A673 (cell line): ENCODE measurements at regions not wholly inside any gene's neighbourhood (a gene's known extent, or its start where the extent isn't known, plus 50 kb on each side); places are given as distances from the start of the nearest gene placed in this dataset.
A peak's percentile ranks its signal among the peaks of the same experiment; 100 is the strongest.

Experiments
- BruUV-seq: library from RNA; stranded (reverse); fragments of 400-500 nt; replicated peaks from 2 replicates; lab custom pipeline; 2021; lab: Mats Ljungman, UMichigan
- CTCF ChIA-PET: fragments of 300-600 bp; sonication (Branson Sonifier 250); formaldehyde crosslinking; loops from one replicate; lab custom pipeline; 2022; ENCODE audit warnings: antibody characterized with exemption; lab: Charles Lee
- POLR2A ChIA-PET: fragments of 300-600 bp; sonication (Branson Sonifier 250); formaldehyde crosslinking; loops from one replicate; lab custom pipeline; 2022; ENCODE audit warnings: antibody characterized with exemption; ENCODE audit not compliant: low non-redundant PET; lab: Charles Lee
- DNase-seq: peaks from one replicate; pipeline ENCODE4 v3.0.0-alpha.2; 2015; ENCODE audit warnings: low spot score
- H3K27ac ChIP-seq: fragments of 200-600 bp; sonication (generic); 2 replicates; pipeline ENCODE4 v1.5.1; 2016; ENCODE audit warnings: mixed run types, low read depth, mild to moderate bottlenecking, mixed read lengths, antibody characterized with exemption, low read length; ENCODE audit not compliant: poor library complexity, severe bottlenecking
- H3K27me3 ChIP-seq: fragments of 200-600 bp; sonication (generic); replicated peaks from 2 replicates; pipeline ENCODE4 v1.6.1; 2017; ENCODE audit warnings: mixed run types, low read depth, mild to moderate bottlenecking, mixed read lengths, antibody characterized with exemption, low read length; ENCODE audit not compliant: insufficient read depth, poor library complexity
- H3K36me3 ChIP-seq: fragments of 200-600 bp; sonication (generic); 2 replicates; pipeline ENCODE4 v1.6.1; 2016; ENCODE audit warnings: mixed run types, mild to moderate bottlenecking, mixed read lengths, antibody characterized with exemption, low read length; ENCODE audit not compliant: insufficient read depth, poor library complexity, severe bottlenecking
- H3K4me1 ChIP-seq: fragments of 200-600 bp; sonication (generic); 2 replicates; pipeline ENCODE4 v1.6.1; 2017; ENCODE audit warnings: mixed run types, mild to moderate bottlenecking, mixed read lengths, antibody characterized with exemption, low read length; ENCODE audit not compliant: insufficient read depth, poor library complexity, severe bottlenecking
- H3K4me3 ChIP-seq: fragments of 200-600 bp; sonication (generic); 2 replicates; pipeline ENCODE4 v1.5.1; 2016; ENCODE audit warnings: low read depth, mixed run types, mild to moderate bottlenecking, mixed read lengths, low read length; ENCODE audit not compliant: poor library complexity, severe bottlenecking
- H3K9me3 ChIP-seq: fragments of 200-600 bp; sonication (generic); 2 replicates; pipeline ENCODE4 v1.6.1; 2016; ENCODE audit warnings: mixed run types, low read depth, mild to moderate bottlenecking, mixed read lengths, antibody characterized with exemption, low read length; ENCODE audit not compliant: poor library complexity, severe bottlenecking
- EZH2 ChIP-seq: fragments of 200-600 bp; sonication (generic); IDR thresholded peaks from 2 replicates; pipeline ENCODE4 v1.6.1; 2017; ENCODE audit warnings: borderline replicate concordance, low read depth, mild to moderate bottlenecking, mixed read lengths, antibody characterized with exemption, low read length; ENCODE audit not compliant: poor library complexity, severe bottlenecking
- intact Hi-C: fragments of 100-400 bp; cut with micrococcal nuclease; formaldehyde crosslinking; loops from one replicate; pipeline ENCODE4 v1.10.0; 2022; ENCODE audit not compliant: unreplicated experiment
- TF ChIP-seq, protein P1 (sequence below): fragments of 300-800, 200-600 bp; sonication (generic); conservative IDR thresholded peaks from 2 replicates; pipeline ENCODE4 v1.5.1; 2017; ENCODE audit warnings: low read depth, mild to moderate bottlenecking, antibody characterized with exemption, low read length, moderate library complexity, mixed read lengths

GRCh38 chr10:108249940-108250339 is 1085.4 kb upstream of the SORCS1 start:
- POLR2A ChIA-PET, result no interaction called here
- CTCF ChIA-PET, result no interaction called here
- TF ChIP-seq EZH2, result no peak
- TF ChIP-seq, protein P1, sequence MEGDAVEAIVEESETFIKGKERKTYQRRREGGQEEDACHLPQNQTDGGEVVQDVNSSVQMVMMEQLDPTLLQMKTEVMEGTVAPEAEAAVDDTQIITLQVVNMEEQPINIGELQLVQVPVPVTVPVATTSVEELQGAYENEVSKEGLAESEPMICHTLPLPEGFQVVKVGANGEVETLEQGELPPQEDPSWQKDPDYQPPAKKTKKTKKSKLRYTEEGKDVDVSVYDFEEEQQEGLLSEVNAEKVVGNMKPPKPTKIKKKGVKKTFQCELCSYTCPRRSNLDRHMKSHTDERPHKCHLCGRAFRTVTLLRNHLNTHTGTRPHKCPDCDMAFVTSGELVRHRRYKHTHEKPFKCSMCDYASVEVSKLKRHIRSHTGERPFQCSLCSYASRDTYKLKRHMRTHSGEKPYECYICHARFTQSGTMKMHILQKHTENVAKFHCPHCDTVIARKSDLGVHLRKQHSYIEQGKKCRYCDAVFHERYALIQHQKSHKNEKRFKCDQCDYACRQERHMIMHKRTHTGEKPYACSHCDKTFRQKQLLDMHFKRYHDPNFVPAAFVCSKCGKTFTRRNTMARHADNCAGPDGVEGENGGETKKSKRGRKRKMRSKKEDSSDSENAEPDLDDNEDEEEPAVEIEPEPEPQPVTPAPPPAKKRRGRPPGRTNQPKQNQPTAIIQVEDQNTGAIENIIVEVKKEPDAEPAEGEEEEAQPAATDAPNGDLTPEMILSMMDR, result peak; percentile 30; the same call in 1 of the 2 replicates
- DNase-seq, result peak; percentile 2
- H3K9me3 ChIP-seq, result peaks cover 5% of the 10 kb centered on the region
- no peak overlapping the region for H3K27ac ChIP-seq
- no peaks in the 10 kb centered on the region for H3K27me3 ChIP-seq
- BruUV-seq, result no TSS peak
- H3K36me3 ChIP-seq, result no peaks in the 10 kb centered on the region
- no peaks in the 10 kb centered on the region for H3K4me1 ChIP-seq
- intact Hi-C loops, result no loop called here
- no peak overlapping the region for H3K4me3 ChIP-seq

- intact Hi-C loops, result no loop called here
- H3K4me1 ChIP-seq, result no peaks in the 10 kb centered on the region
- CTCF ChIA-PET, result no interaction called here
- POLR2A ChIA-PET, result no interaction called here
- no peak for TF ChIP-seq EZH2
- TF ChIP-seq, protein P1, result no peak
- H3K4me3 ChIP-seq, result no peak overlapping the region
- no peak overlapping the region for H3K27ac ChIP-seq
- peaks cover 5% of the 10 kb centered on the region for H3K9me3 ChIP-seq
- no peak for DNase-seq
- H3K27me3 ChIP-seq, result no peaks in the 10 kb centered on the region
- BruUV-seq, result no TSS peak
- no peaks in the 10 kb centered on the region for H3K36me3 ChIP-seq
Measured at GRCh38 chr10:108244443-108245228, 1080.1 kb upstream of the SORCS1 start.

GRCh38 chr10:108241166-108241565 is 1076.7 kb upstream of the SORCS1 start:
- no peak for DNase-seq
- no peaks in the 10 kb centered on the region for H3K9me3 ChIP-seq
- H3K27ac ChIP-seq, result no peak overlapping the region
- no peak for TF ChIP-seq EZH2
- TF ChIP-seq, protein P1, result no peak
- H3K4me3 ChIP-seq, result no peak overlapping the region
- ChIA-PET CTCF (no interaction called here), POLR2A (no interaction called here)
- no peaks in the 10 kb centered on the region for H3K36me3 ChIP-seq
- no TSS peak for BruUV-seq
- no peaks in the 10 kb centered on the region for H3K4me1 ChIP-seq
- intact Hi-C loops, result no loop called here
- H3K27me3 ChIP-seq, result no peaks in the 10 kb centered on the region
